SU-DHL-6 (cell line): ENCODE measurements at regions not wholly inside any gene's neighbourhood (a gene's known extent, or its start where the extent isn't known, plus 50 kb on each side); places are given as distances from the start of the nearest gene placed in this dataset.

Experiments used
- H2AFZ ChIP-seq: fragments of 200-600 bp; sonication (generic); 2 replicates; pipeline ENCODE4 v1.6.1; 2014; ENCODE audit warnings: low read depth, mild to moderate bottlenecking, moderate library complexity, mixed read lengths, antibody characterized with exemption, low read length; ENCODE audit not compliant: severe bottlenecking
- H3F3A ChIP-seq: fragments of 200-600 bp; shearing (Covaris generic); 2 replicates; pipeline ENCODE4 v1.6.0; 2016; ENCODE audit warnings: antibody characterized with exemption, mild to moderate bottlenecking; ENCODE audit not compliant: insufficient read depth
- H3K27ac ChIP-seq: fragments of 200-600 bp; sonication (generic); 2 replicates; pipeline ENCODE4 v1.5.1; 2016; ENCODE audit warnings: low read depth, mild to moderate bottlenecking, low read length, moderate library complexity, mixed read lengths
- H3K27me3 ChIP-seq: fragments of 200-600 bp; sonication (generic), shearing (Covaris generic); 2 replicates; pipeline ENCODE4 v1.6.0; 2014; ENCODE audit warnings: mild to moderate bottlenecking, low read length
- H3K36me3 ChIP-seq: fragments of 200-600 bp; sonication (generic); 2 replicates; pipeline ENCODE4 v1.6.1; 2014; ENCODE audit warnings: mild to moderate bottlenecking, low read length, mixed read lengths
- H3K4me2 ChIP-seq: fragments of 300-600, 200-600 bp; shearing (Covaris generic), sonication (generic); 2 replicates; pipeline ENCODE4 v1.6.0; 2014; ENCODE audit warnings: low read length, low read depth, mild to moderate bottlenecking; ENCODE audit not compliant: poor library complexity, severe bottlenecking
- H3K4me3 ChIP-seq: fragments of 200-600 bp; sonication (generic); 2 replicates; pipeline ENCODE4 v1.5.1; 2014; ENCODE audit warnings: antibody characterized with exemption, low read length, mild to moderate bottlenecking, mixed read lengths; ENCODE audit not compliant: insufficient read depth, poor library complexity, severe bottlenecking
- H3K79me2 ChIP-seq: fragments of 200-600 bp; sonication (generic); 2 replicates; pipeline ENCODE4 v1.6.1; 2014; ENCODE audit warnings: mild to moderate bottlenecking, low read length, moderate library complexity; ENCODE audit not compliant: insufficient read depth
- H3K9ac ChIP-seq: fragments of 200-600 bp; sonication (generic); 2 replicates; pipeline ENCODE4 v1.7.0; 2014; ENCODE audit warnings: mild to moderate bottlenecking, low read length
- H3K9me2 ChIP-seq: fragments of 200-600 bp; sonication (generic); replicated peaks from 2 replicates; pipeline ENCODE4 v1.6.1; 2014; ENCODE audit warnings: low read length; ENCODE audit not compliant: insufficient read depth
- H3K9me3 ChIP-seq: fragments of 200-600 bp; sonication (generic); 2 replicates; pipeline ENCODE4 v1.6.1; 2014; ENCODE audit warnings: low read length, mixed read lengths; ENCODE audit not compliant: insufficient read depth
- H4K20me1 ChIP-seq: fragments of 200-600 bp; sonication (generic); 2 replicates; pipeline ENCODE4 v1.6.1; 2014; ENCODE audit warnings: low read depth, mild to moderate bottlenecking, antibody characterized with exemption, low read length, moderate library complexity, mixed read lengths
- CTCF ChIP-seq: fragments of 200-600 bp; sonication (generic); IDR thresholded peaks from one replicate; pipeline ENCODE4 v1.5.1; 2017; ENCODE audit warnings: antibody characterized with exemption, mild to moderate bottlenecking, low read length, moderate library complexity; ENCODE audit not compliant: insufficient read depth, poor library complexity, severe bottlenecking
- EZH2phosphoT487 ChIP-seq: fragments of 200-600 bp; sonication (generic), shearing (Covaris generic); conservative IDR thresholded peaks from 2 replicates; pipeline ENCODE4 v1.6.1; 2018; ENCODE audit warnings: mild to moderate bottlenecking, antibody characterized with exemption, low read length, moderate library complexity, mixed read lengths

- Histone ChIP-seq H3F3A (no peaks in the 10 kb centered on the region), H3K4me2 (no peak overlapping the region), H3K9me3 (no peaks in the 10 kb centered on the region), H2AFZ (no peak overlapping the region), H3K79me2 (no peaks in the 10 kb centered on the region), H3K36me3 (no peaks in the 10 kb centered on the region), H3K27me3 (no peaks in the 10 kb centered on the region), H3K9ac (no peak overlapping the region), H4K20me1 (no peaks in the 10 kb centered on the region), H3K27ac (no peak overlapping the region), H3K9me2 (no peaks in the 10 kb centered on the region), H3K4me3 (no peak overlapping the region)
- TF ChIP-seq EZH2phosphoT487 (no peak), CTCF (no peak)
Measured at GRCh38 chr3:178062126-178062525, 474.1 kb upstream of the KCNMB2 start.

DNA sequence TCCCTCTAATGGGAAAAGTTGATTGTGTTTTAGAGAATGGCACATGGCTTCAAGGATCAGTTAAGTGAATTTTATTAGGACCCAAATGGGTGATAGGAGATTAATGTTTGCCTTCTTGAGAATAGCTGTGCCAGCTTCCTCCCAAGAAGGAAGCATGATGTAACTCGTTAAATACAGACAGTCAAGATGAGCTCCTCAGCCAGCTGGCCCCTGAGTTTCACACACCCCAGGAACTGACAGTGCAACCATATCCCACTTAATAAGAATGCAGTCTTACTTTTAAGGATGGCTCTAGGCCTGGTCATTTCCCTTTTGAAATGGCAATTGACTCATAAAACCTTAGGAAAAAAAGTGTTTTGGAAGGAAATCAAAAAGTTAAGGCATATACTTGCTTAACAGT, 472.8 kb upstream of the KCNMB2 start:
- Histone ChIP-seq H3K79me2 (no peaks in the 10 kb centered on the region), H3K9ac (no peak overlapping the region), H3K9me3 (no peaks in the 10 kb centered on the region), H3F3A (no peaks in the 10 kb centered on the region), H3K36me3 (no peaks in the 10 kb centered on the region), H4K20me1 (no peaks in the 10 kb centered on the region), H3K4me2 (no peak overlapping the region), H2AFZ (no peak overlapping the region), H3K27ac (no peak overlapping the region), H3K9me2 (no peaks in the 10 kb centered on the region), H3K27me3 (no peaks in the 10 kb centered on the region), H3K4me3 (no peak overlapping the region)
- no peak for TF ChIP-seq CTCF
- TF ChIP-seq EZH2phosphoT487 = no peak

DNA sequence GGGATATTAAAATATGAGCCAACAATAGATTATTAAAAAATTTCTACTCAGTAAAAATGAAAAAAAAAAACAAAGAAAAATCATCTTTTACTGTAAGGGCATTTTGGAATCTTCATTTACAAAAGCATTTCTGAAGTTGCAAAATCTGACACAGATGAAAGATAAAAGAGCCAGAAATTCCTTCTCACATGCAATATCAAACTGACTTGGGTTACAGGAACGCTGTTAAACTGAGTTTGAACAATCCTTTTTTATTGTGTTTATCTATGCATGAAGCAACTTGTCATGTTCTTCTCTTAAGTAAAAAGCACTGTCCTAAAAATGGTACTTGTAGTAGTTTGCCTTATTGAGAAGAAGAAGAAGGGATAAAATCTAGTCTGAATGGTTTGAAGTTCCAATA, 468.5 kb upstream of the KCNMB2 start:
- H3K9ac ChIP-seq = no peak overlapping the region
- TF ChIP-seq EZH2phosphoT487 (no peak), CTCF (no peak)
- H3K4me3 ChIP-seq = no peak overlapping the region
- no peak overlapping the region for H3K27ac ChIP-seq
- no peaks in the 10 kb centered on the region for H4K20me1 ChIP-seq
- no peaks in the 10 kb centered on the region for H3K79me2 ChIP-seq
- H3K36me3 ChIP-seq = no peaks in the 10 kb centered on the region
- H3K27me3 ChIP-seq = no peaks in the 10 kb centered on the region
- H3K9me2 ChIP-seq = no peaks in the 10 kb centered on the region
- H3K4me2 ChIP-seq = no peak overlapping the region
- no peaks in the 10 kb centered on the region for H3F3A ChIP-seq
- H2AFZ ChIP-seq = no peak overlapping the region
- H3K9me3 ChIP-seq = no peaks in the 10 kb centered on the region
